GM19395 (cell line): ENCODE measurements at regions not wholly inside any gene's neighbourhood (a gene's known extent, or its start where the extent isn't known, plus 50 kb on each side); places are given as distances from the start of the nearest gene placed in this dataset.

ENCODE experiments used
- ATAC-seq: cut with Tn5 transposase; IDR thresholded peaks from one replicate; pipeline ENCODE4 v1.9.1; 2021; ENCODE audit warnings: mild to moderate bottlenecking, moderate library complexity; ENCODE audit not compliant: unreplicated experiment

- ATAC-seq, result no peak
Observed at GRCh38 chr11:91686700-91687099, 537.9 kb upstream of the FAT3 start.

- no peak for ATAC-seq
Observed at GRCh38 chr11:91686281-91686680, 538.3 kb upstream of the FAT3 start.

- no peak for ATAC-seq
Observed at GRCh38 chr11:91673705-91674104, 550.9 kb upstream of the FAT3 start.

- no peak for ATAC-seq
Observed at GRCh38 chr11:91664521-91664920, 560.1 kb upstream of the FAT3 start.

GRCh38 chr11:91660036-91660435 lies 564.6 kb upstream of the FAT3 start:
- no peak for ATAC-seq

GRCh38 chr11:91654686-91655085 lies 569.9 kb upstream of the FAT3 start:
- no peak for ATAC-seq

GRCh38 chr11:91653079-91653754 lies 571.4 kb upstream of the FAT3 start:
- ATAC-seq, result no peak

- ATAC-seq, result no peak
Observed at GRCh38 chr11:91650802-91651201, 573.8 kb upstream of the FAT3 start.

GRCh38 chr11:91641153-91641552 lies 583.5 kb upstream of the FAT3 start:
- no peak for ATAC-seq

- ATAC-seq, result no peak
Observed at GRCh38 chr11:91639359-91639758, 585.3 kb upstream of the FAT3 start.

GRCh38 chr11:91630916-91631673 lies 593.5 kb upstream of the FAT3 start:
- ATAC-seq, result no peak

GRCh38 chr11:91625495-91625894 lies 599.1 kb upstream of the FAT3 start:
- ATAC-seq, result no peak

- no peak for ATAC-seq
Observed at GRCh38 chr11:91624021-91624420, 600.6 kb upstream of the FAT3 start.

GRCh38 chr11:91608677-91609076 lies 615.9 kb upstream of the FAT3 start:
- no peak for ATAC-seq

GRCh38 chr11:91596111-91596510 lies 628.5 kb upstream of the FAT3 start:
- ATAC-seq, result no peak

- no peak for ATAC-seq
Observed at GRCh38 chr11:91591021-91591420, 633.6 kb upstream of the FAT3 start.

GRCh38 chr11:91587131-91587530 lies 637.5 kb upstream of the FAT3 start:
- no peak for ATAC-seq

GRCh38 chr11:91585035-91585801 lies 639.4 kb upstream of the FAT3 start:
- ATAC-seq, result no peak

- no peak for ATAC-seq
Observed at GRCh38 chr11:91563176-91563575, 661.4 kb upstream of the FAT3 start.

- no peak for ATAC-seq
Observed at GRCh38 chr11:91560434-91560833, 664.2 kb upstream of the FAT3 start.

GRCh38 chr11:91538065-91538464 lies 686.6 kb upstream of the FAT3 start:
- no peak for ATAC-seq

GRCh38 chr11:91536366-91536765 lies 688.3 kb upstream of the FAT3 start:
- no peak for ATAC-seq
